H1 (cell line): ENCODE measurements at regions not wholly inside any gene's neighbourhood (a gene's known extent, or its start where the extent isn't known, plus 50 kb on each side); places are given as distances from the start of the nearest gene placed in this dataset.

Experiments
- CTCF ChIA-PET: fragments of 300-600 bp; sonication (Branson Sonifier 250); formaldehyde crosslinking; loops from one replicate; lab custom pipeline; 2021; ENCODE audit not compliant: partially characterized antibody; lab: Charles Lee
- POLR2A ChIA-PET: fragments of 300-600 bp; sonication (Branson Sonifier 250); formaldehyde crosslinking; loops from one replicate; lab custom pipeline; 2021; ENCODE audit warnings: inconsistent platforms; ENCODE audit not compliant: partially characterized antibody; lab: Charles Lee
- DNase-seq, 2 experiments: peaks; one replicate each; pipeline versions ENCODE4 v3.0.0 to v3.0.0-alpha.2; 2010 to 2022; ENCODE audit warnings: low spot score in 2 of 2, low read depth in 1 of 2, mixed read lengths in 1 of 2
- FAIRE-seq: peaks from 2 replicates; lab custom pipeline; 2011; peaks lifted over from hg19 to GRCh38; lab: Jason Lieb, UNC
- H2AFZ ChIP-seq: 2 replicates; pipeline ENCODE4 v1.8.1; 2012; ENCODE audit warnings: low read length, inconsistent platforms
- H2AK5ac ChIP-seq: 2 replicates; pipeline ENCODE4 v1.6.1; 2013; ENCODE audit warnings: low read depth, low read length
- H2BK120ac ChIP-seq: replicated peaks from 2 replicates; pipeline ENCODE3; 2013; ENCODE audit warnings: low read depth, low read length, inconsistent platforms
- H2BK12ac ChIP-seq: 2 replicates; pipeline ENCODE4 v1.6.1; 2013; ENCODE audit warnings: low read depth, low read length
- H2BK15ac ChIP-seq: 2 replicates; pipeline ENCODE4 v1.6.1; 2013; ENCODE audit warnings: low read length
- H2BK20ac ChIP-seq: 2 replicates; pipeline ENCODE4 v1.6.1; 2013; ENCODE audit warnings: low read length
- H2BK5ac ChIP-seq: 2 replicates; pipeline ENCODE4 v1.6.1; 2013; ENCODE audit warnings: low read depth, low read length
- H3K14ac ChIP-seq: 2 replicates; pipeline ENCODE4 v1.6.1; 2013; ENCODE audit warnings: inconsistent platforms; ENCODE audit not compliant: insufficient read length
- H3K18ac ChIP-seq: 2 replicates; pipeline ENCODE4 v1.6.1; 2013; ENCODE audit warnings: low read length; ENCODE audit errors: extremely low read depth
- H3K23ac ChIP-seq: 2 replicates; pipeline ENCODE4 v1.6.1; 2013; ENCODE audit warnings: inconsistent platforms; ENCODE audit not compliant: insufficient read length
- H3K23me2 ChIP-seq: 2 replicates; pipeline ENCODE4 v1.6.1; 2013; ENCODE audit warnings: low read depth, low read length
- H3K27ac ChIP-seq: 2 replicates; pipeline ENCODE4 v1.6.1; 2011; ENCODE audit warnings: low read depth, low read length, inconsistent platforms
- H3K27me3 ChIP-seq, 4 experiments: replicated peaks in 1 of 4; 1 replicate in 1 of 4; 2 replicates in 3 of 4; pipeline versions ENCODE4 v1.6.1 to v1.8.1; 2011 to 2013; ENCODE audit warnings: low read length in 3 of 4, mild to moderate bottlenecking in 3 of 4, inconsistent platforms in 2 of 4, mixed read lengths in 2 of 4, moderate library complexity in 1 of 4; ENCODE audit not compliant: control insufficient read depth in 3 of 4, insufficient read depth in 3 of 4; ENCODE audit errors: extremely low read depth in 1 of 4
- H3K36me3 ChIP-seq, 4 experiments: 2 replicates each; pipeline versions ENCODE4 v1.6.1 to v1.8.1; 2011 to 2013; ENCODE audit warnings: mild to moderate bottlenecking in 4 of 4, low read length in 3 of 4, moderate library complexity in 2 of 4, control low read depth in 1 of 4, inconsistent platforms in 1 of 4; ENCODE audit not compliant: insufficient read depth in 4 of 4, control insufficient read depth in 2 of 4
- H3K4ac ChIP-seq: replicated peaks from 2 replicates; pipeline ENCODE3; 2013; ENCODE audit warnings: low read length, low read depth, mixed read lengths, inconsistent platforms; ENCODE audit not compliant: insufficient read length
- H3K4me1 ChIP-seq, 4 experiments: replicated peaks in 1 of 4; 1 replicate in 1 of 4; 2 replicates in 3 of 4; pipeline versions ENCODE4 v1.6.1 to v1.8.1; 2011 to 2013; ENCODE audit warnings: low read length in 3 of 4, inconsistent platforms in 2 of 4, mixed read lengths in 1 of 4; ENCODE audit not compliant: insufficient read depth in 4 of 4, control insufficient read depth in 3 of 4
- H3K4me2 ChIP-seq, 2 experiments: 2 replicates each; pipeline versions ENCODE4 v1.6.1 to v1.8.1; 2011 to 2013; ENCODE audit warnings: low read depth in 2 of 2, low read length in 2 of 2, control low read depth in 1 of 2, inconsistent platforms in 1 of 2, mild to moderate bottlenecking in 1 of 2; ENCODE audit not compliant: insufficient read depth in 1 of 2
- H3K4me3 ChIP-seq, 4 experiments: fragments of 200-600, 300-600 bp in 1 of 4; sonication (generic), shearing (Covaris generic), sonication (Bioruptor Twin) in 1 of 4; 2 replicates each; pipeline versions ENCODE4 v1.5.1 to v1.8.1; 2011 to 2016; ENCODE audit warnings: low read length in 4 of 4, low read depth in 3 of 4, control low read depth in 2 of 4, inconsistent platforms in 2 of 4, mild to moderate bottlenecking in 2 of 4, mixed read lengths in 1 of 4, moderate library complexity in 1 of 4; ENCODE audit not compliant: insufficient read depth in 2 of 4; ENCODE audit errors: extremely low read depth in 1 of 4
- H3K56ac ChIP-seq: replicated peaks from 2 replicates; pipeline ENCODE3; 2013; ENCODE audit warnings: low read depth, mild to moderate bottlenecking, mixed read lengths, low read length, inconsistent platforms; ENCODE audit not compliant: insufficient read length
- H3K79me1 ChIP-seq: 2 replicates; pipeline ENCODE4 v1.6.1; 2013; ENCODE audit warnings: low read depth, low read length, control low read depth
- H3K79me2 ChIP-seq, 2 experiments: 2 replicates each; pipeline versions ENCODE4 v1.6.1 to v1.8.1; 2012 to 2013; ENCODE audit warnings: low read length in 2 of 2, mild to moderate bottlenecking in 2 of 2, inconsistent platforms in 1 of 2; ENCODE audit not compliant: insufficient read depth in 2 of 2, control insufficient read depth in 1 of 2
- H3K9ac ChIP-seq, 4 experiments: replicated peaks in 1 of 4; 1 replicate in 1 of 4; 2 replicates in 3 of 4; pipeline versions ENCODE4 v1.6.1 to v1.8.1; 2011 to 2013; ENCODE audit warnings: low read depth in 3 of 4, low read length in 3 of 4, control low read depth in 2 of 4, mild to moderate bottlenecking in 2 of 4, moderate library complexity in 2 of 4, inconsistent platforms in 1 of 4; ENCODE audit errors: extremely low read depth in 1 of 4
- H3K9me3 ChIP-seq, 2 experiments: 2 replicates each; pipeline versions ENCODE4 v1.6.1 to v1.8.1; 2012 to 2013; ENCODE audit warnings: mild to moderate bottlenecking in 2 of 2, moderate library complexity in 2 of 2, control low read depth in 1 of 2, inconsistent platforms in 1 of 2, low read depth in 1 of 2, low read length in 1 of 2, mixed read lengths in 1 of 2; ENCODE audit not compliant: insufficient read depth in 2 of 2
- H4K20me1 ChIP-seq, 2 experiments: replicated peaks in 1 of 2; 2 replicates each; pipeline versions ENCODE3 to v1.8.1; 2011 to 2013; ENCODE audit warnings: inconsistent platforms in 2 of 2, low read length in 2 of 2, mild to moderate bottlenecking in 1 of 2; ENCODE audit not compliant: insufficient read depth in 2 of 2, control insufficient read depth in 1 of 2
- H4K5ac ChIP-seq: 2 replicates; pipeline ENCODE4 v1.6.1; 2013; ENCODE audit warnings: low read length, low read depth, mixed read lengths, inconsistent platforms; ENCODE audit not compliant: insufficient read length
- H4K8ac ChIP-seq: 2 replicates; pipeline ENCODE4 v1.8.0; 2013; ENCODE audit warnings: mild to moderate bottlenecking, moderate library complexity, low read length, inconsistent platforms; ENCODE audit not compliant: insufficient read depth; ENCODE audit errors: extremely low read depth
- H4K91ac ChIP-seq: replicated peaks from 2 replicates; pipeline ENCODE3; 2013; ENCODE audit warnings: low read length, mixed read lengths, inconsistent platforms; ENCODE audit not compliant: insufficient read length
- CBX5 ChIP-seq: fragments of 300-800, 300-1000 bp; sonication (generic); IDR thresholded peaks from 2 replicates; pipeline ENCODE4 v1.7.1; 2016; ENCODE audit warnings: antibody characterized with exemption, low read length, low read depth
- CHD1 ChIP-seq: IDR thresholded peaks from 2 replicates; pipeline ENCODE4 v1.6.1; 2012; ENCODE audit warnings: low read depth, low read length, improper control_type of control experiment
- CHD2 ChIP-seq: IDR thresholded peaks from 2 replicates; pipeline ENCODE4 v1.6.1; 2012; ENCODE audit warnings: low read length, improper control_type of control experiment
- EP300 ChIP-seq, 2 experiments: IDR thresholded peaks; 1 replicate in 1 of 2; 2 replicates in 1 of 2; pipeline ENCODE4 v1.6.1; 2011 to 2012; ENCODE audit warnings: low read depth in 2 of 2, low read length in 2 of 2, mild to moderate bottlenecking in 2 of 2, borderline replicate concordance in 1 of 2, inconsistent platforms in 1 of 2, moderate library complexity in 1 of 2
- HDAC2 ChIP-seq, 2 experiments: fragments of 300-600 bp in 1 of 2; sonication (generic) in 1 of 2; IDR thresholded peaks; 2 replicates each; pipeline ENCODE4 v1.6.1; 2011 to 2012; ENCODE audit warnings: low read depth in 2 of 2, low read length in 2 of 2, mild to moderate bottlenecking in 2 of 2, moderate library complexity in 2 of 2, borderline replicate concordance in 1 of 2, inconsistent platforms in 1 of 2
- JUN ChIP-seq: IDR thresholded peaks from 2 replicates; pipeline ENCODE4 v1.6.1; 2011; ENCODE audit warnings: low read depth, mild to moderate bottlenecking, improper control_type of control experiment, low read length
- JUND ChIP-seq: IDR thresholded peaks from 2 replicates; pipeline ENCODE4 v1.6.1; 2011; ENCODE audit warnings: mild to moderate bottlenecking, improper control_type of control experiment, low read length
- KDM1A ChIP-seq: fragments of 200-600, 300-600 bp; sonication (generic); IDR thresholded peaks from 2 replicates; pipeline ENCODE4 v1.7.1; 2016; ENCODE audit warnings: mild to moderate bottlenecking, low read length, borderline replicate concordance
- NANOG ChIP-seq: IDR thresholded peaks from 2 replicates; pipeline ENCODE4 v1.6.1; 2011; ENCODE audit warnings: low read length, low read depth, mild to moderate bottlenecking, inconsistent platforms; ENCODE audit not compliant: insufficient read depth, poor library complexity, severe bottlenecking
- POU5F1 ChIP-seq: IDR thresholded peaks from 2 replicates; pipeline ENCODE4 v1.6.1; 2011; ENCODE audit warnings: low read depth, mild to moderate bottlenecking, low read length, moderate library complexity
- RAD21 ChIP-seq, 2 experiments: IDR thresholded peaks in 1 of 2; conservative IDR thresholded peaks in 1 of 2; 2 replicates each; pipeline ENCODE4 v1.6.1; 2011; ENCODE audit warnings: low read depth in 2 of 2, low read length in 2 of 2, improper control_type of control experiment in 1 of 2, inconsistent platforms in 1 of 2, mild to moderate bottlenecking in 1 of 2, moderate library complexity in 1 of 2
- SP1 ChIP-seq: IDR thresholded peaks from 2 replicates; pipeline ENCODE4 v1.6.1; 2011; ENCODE audit warnings: low read depth, low read length
- SP2 ChIP-seq: IDR thresholded peaks from 2 replicates; pipeline ENCODE4 v1.6.1; 2012; ENCODE audit warnings: mild to moderate bottlenecking, low read length, inconsistent platforms
- TAF1 ChIP-seq: IDR thresholded peaks from 2 replicates; pipeline ENCODE4 v1.6.1; 2011; ENCODE audit warnings: mild to moderate bottlenecking, low read depth, low read length
- TBP ChIP-seq: IDR thresholded peaks from 2 replicates; pipeline ENCODE4 v1.6.1; 2011; ENCODE audit warnings: low read depth, low read length, improper control_type of control experiment
- TCF12 ChIP-seq: IDR thresholded peaks from 2 replicates; pipeline ENCODE4 v1.6.1; 2011; ENCODE audit warnings: low read depth, mild to moderate bottlenecking, low read length
- WGBS, 2 experiments: shearing (Covaris generic) in 1 of 2; methylation state at CpG; one replicate each; pipeline versions ENCODE4 v1.1.6 to v1.1.7; 2013 to 2015; ENCODE audit warnings: low lambda C conversion rate in 2 of 2, mixed read lengths in 2 of 2, inconsistent platforms in 1 of 2, low coverage in 1 of 2, missing lambda C conversion rate in 1 of 2; ENCODE audit not compliant: insufficient replicate concordance in 2 of 2, insufficient coverage in 1 of 2, insufficient read length in 1 of 2; ENCODE audit errors: extremely low coverage in 1 of 2, missing lambda C conversion rate in 1 of 2; 5-methylcytosine and 5-hydroxymethylcytosine counted together

DNA sequence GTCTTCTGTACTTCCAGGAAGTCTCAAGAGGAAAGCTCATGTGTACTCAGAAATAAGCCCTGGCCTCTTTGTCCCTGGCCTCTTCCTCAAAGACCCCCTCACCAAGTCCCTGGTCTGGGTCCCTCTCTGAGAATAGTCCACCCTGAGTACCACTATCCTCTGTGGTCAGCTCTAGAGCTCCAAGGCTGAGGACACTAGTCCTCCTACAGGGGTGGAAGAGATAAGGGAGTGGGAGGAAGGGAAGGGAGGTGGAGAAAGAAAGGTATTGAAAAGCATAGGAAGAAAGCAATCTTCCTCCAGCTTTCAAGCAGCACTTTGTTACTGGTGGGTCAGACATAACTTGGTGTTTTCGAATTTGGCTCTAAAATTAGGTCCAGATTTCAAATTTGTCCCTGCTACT lies 181.4 kb downstream of the NRIP1 start:
- no peak overlapping the region for H3K14ac ChIP-seq
- FAIRE-seq (no peak), DNase-seq (no peak)
- H2AFZ ChIP-seq = no peak overlapping the region
- no peak overlapping the region for H3K23ac ChIP-seq
- 92% methylated on average over 1 of the region's 1 CpG; no CpG with 5 or more reads in 1 of the 2 experiments for WGBS, 2 experiments
- H2AK5ac ChIP-seq = no peak overlapping the region
- no peak overlapping the region for H2BK120ac ChIP-seq
- POLR2A ChIA-PET = no interaction called here
- no peaks in the 10 kb centered on the region for H3K23me2 ChIP-seq
- H4K20me1 ChIP-seq = no peaks in the 10 kb centered on the region
- no peaks in the 10 kb centered on the region for H3K27me3 ChIP-seq
- no peak overlapping the region for H3K4me3 ChIP-seq
- no peak overlapping the region for H2BK20ac ChIP-seq
- H3K79me1 ChIP-seq = no peaks in the 10 kb centered on the region
- no peak overlapping the region for H2BK5ac ChIP-seq
- no peak overlapping the region for H3K4me2 ChIP-seq
- CTCF ChIA-PET = interaction anchor here (1.1 kb wide), 1 partner anchor 19 kb away, joined by 3 read pairs; no protein-coding TSS in a partner anchor
- H3K4me1 ChIP-seq = no peaks in the 10 kb centered on the region
- H3K9me3 ChIP-seq = no peaks in the 10 kb centered on the region
- H3K27ac ChIP-seq = no peak overlapping the region
- no peak overlapping the region for H3K18ac ChIP-seq
- no peak overlapping the region for H2BK15ac ChIP-seq
- no peak overlapping the region for H2BK12ac ChIP-seq
- H3K9ac ChIP-seq = no peak overlapping the region
- no peaks in the 10 kb centered on the region for H3K36me3 ChIP-seq
- H3K79me2 ChIP-seq = no peaks in the 10 kb centered on the region
- H3K4ac ChIP-seq = no peak overlapping the region
- no peak overlapping the region for H4K8ac ChIP-seq
- no peak overlapping the region for H3K56ac ChIP-seq
- H4K5ac ChIP-seq = no peak overlapping the region
- no peak overlapping the region for H4K91ac ChIP-seq
- TF ChIP-seq NANOG (no peak), JUN (no peak), CHD1 (no peak), HDAC2 (IDR thresholded peaks at IDR 0.05; ENCODE audit: borderline replicate concordance in 1 of 2, low read depth in 2 of 2, low read length in 2 of 2) (no peak), JUND (no peak), TCF12 (no peak), CBX5 (no peak), SP1 (no peak), CHD2 (no peak), TAF1 (no peak), TBP (no peak), RAD21 (IDR thresholded peaks at IDR 0.05 in 1 of 2, conservative IDR thresholded peaks at IDR 0.05 in 1 of 2; ENCODE audit: low read depth in 2 of 2, low read length in 2 of 2) (no peak), EP300 (IDR thresholded peaks at IDR 0.05; ENCODE audit: borderline replicate concordance in 1 of 2, low read depth in 2 of 2, low read length in 2 of 2) (no peak), SP2 (no peak), POU5F1 (no peak), KDM1A (no peak)
